HTR-8/SVneo (cell line): ENCODE measurements at regions not wholly inside any gene's neighbourhood (a gene's known extent, or its start where the extent isn't known, plus 50 kb on each side); places are given as distances from the start of the nearest gene placed in this dataset.
"Not testable (repeated sequence)": the region's sequence is repeated elsewhere in the genome, so short reads cannot be mapped to it uniquely, and the experiment has no call there.

Source experiments
- DNase-seq: peaks from one replicate; pipeline ENCODE4 v3.0.0; 2011; ENCODE audit warnings: low spot score, mixed read lengths; ENCODE audit not compliant: insufficient read length
- FAIRE-seq: peaks from 2 replicates; lab custom pipeline; 2011; peaks lifted over from hg19 to GRCh38; lab: Jason Lieb, UNC

DNA sequence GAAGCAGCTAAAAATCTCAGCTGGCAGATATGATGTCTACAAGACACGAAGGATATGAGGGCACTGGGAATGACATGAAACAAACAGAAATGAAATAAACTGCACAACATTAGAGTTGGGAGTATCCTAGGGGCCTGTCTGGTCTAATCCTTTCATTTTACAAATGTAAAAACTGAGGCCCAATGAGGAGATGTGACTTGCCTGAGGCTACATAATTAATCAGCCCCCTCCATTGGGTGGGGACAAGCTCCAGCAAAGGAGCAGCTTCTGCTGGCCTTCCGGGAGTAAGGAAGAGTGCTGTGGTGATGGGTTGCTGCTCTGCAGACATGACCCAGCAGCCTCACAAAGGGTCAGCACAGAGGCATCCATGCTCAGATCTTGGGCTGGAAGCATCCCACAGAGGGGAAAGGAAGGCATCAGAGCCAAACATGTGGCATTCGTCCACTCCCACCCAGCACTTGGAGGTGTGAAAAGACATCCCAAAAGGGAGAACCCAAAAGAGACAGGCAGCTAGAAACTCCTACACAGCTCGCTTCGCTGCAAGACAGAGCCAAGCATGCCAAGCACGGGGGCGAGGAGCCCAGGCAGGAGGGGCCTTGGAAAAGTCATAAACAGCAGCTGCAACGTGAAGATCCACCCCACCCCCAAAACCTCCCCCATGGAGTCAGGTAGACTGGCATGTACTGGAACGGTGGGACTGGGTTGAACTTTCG lies 183.7 kb downstream of the UNC5CL start:
- FAIRE-seq (no peak), DNase-seq (no peak)

DNA sequence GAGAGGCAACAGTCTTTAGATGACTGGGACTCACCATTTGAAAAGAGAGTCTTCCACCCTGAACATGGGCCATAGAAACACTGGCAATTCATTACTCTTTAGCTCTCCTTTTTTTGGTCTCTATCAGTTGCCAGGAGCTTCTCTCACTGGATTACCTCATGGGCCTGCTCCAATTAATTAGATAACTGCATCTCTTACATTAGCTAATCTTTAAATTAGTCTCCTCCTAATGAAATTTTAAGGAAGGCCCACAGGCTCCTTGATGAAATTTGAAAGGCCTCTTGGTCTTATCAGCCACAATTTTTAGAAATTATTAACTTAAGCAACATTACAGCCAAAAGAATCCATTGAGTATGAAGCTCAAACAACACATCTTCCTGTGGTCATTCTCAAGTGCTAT lies 184.4 kb downstream of the UNC5CL start:
- FAIRE-seq (no peak), DNase-seq (no peak)

DNA sequence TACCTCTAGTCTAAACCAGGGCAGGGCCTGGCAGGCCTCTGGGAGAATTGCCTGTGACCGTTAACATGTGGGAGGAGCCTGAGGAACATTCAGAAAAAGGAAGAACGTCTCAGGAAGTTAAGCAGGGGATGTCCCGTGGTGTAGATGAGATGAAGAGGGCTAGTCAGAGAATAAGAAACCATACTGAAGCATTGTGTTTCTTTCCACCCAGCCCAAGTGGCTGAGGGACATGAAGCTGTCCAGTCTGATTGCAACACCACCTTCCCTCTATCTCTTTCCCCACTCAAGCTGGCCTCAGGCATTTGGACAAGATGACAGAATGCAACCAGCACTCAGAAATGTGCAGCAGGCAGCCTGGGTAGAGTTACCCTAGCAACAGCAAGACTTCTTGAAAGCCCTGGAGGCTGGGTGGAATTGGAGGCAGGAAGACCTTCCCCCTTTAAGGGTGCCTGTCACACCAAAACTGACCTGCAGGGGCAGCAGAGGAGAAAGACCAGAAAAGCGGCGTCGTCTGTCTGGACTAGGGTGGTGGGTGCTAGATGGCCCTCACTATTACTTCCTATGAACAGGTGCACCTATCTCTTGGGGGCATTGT lies 186.1 kb downstream of the UNC5CL start:
- FAIRE-seq, result no peak
- DNase-seq, result no peak

DNA sequence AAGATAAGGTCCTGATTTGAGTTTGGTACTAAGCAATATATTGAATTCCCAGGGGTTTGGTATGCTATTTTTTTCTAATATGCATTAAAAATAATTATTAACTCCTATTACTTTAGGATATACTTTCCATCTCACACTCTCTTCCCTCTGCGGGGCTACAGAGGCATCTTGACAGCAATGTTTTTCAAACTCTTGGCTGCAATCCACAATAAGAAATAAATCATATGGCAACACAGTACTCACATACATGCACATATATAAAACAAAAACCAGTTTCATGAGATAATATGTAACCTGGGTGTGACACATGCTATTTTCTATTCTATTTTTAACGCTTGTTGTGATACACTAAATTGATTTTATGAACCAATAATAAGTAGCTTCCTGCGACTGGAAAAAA lies 189.5 kb downstream of the UNC5CL start:
- DNase-seq (no peak), FAIRE-seq (no peak)

DNA sequence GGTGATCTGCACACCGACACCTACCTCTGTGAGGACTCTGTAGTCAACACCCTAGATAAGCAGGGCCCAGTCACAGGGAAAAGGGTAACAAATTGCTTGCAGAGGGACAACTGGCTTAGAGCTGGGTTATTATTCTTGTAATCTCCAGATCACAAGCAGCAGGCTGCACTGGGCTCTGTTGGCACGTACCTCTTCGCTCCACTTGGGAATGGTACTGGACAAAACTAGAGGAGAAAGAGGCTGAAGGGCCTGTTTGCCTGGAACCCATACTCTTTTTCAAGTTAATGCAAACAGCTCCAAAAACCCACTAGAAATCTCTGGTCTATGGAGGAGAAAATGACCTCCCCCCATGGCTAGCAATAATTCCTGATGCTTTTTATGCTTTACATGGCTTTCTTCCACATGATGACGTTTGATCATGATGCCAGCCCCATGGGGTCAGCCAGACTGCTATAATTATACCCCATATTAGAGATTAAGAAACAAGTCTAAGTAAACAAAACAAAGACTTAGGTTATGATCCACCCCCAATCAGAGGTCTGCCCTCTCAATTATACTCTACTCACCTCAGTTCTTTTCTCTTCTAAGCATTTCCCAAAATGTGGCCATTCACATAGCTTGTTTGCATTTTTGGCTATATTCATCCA lies 190.0 kb downstream of the UNC5CL start:
- DNase-seq (no peak), FAIRE-seq (no peak)

DNA sequence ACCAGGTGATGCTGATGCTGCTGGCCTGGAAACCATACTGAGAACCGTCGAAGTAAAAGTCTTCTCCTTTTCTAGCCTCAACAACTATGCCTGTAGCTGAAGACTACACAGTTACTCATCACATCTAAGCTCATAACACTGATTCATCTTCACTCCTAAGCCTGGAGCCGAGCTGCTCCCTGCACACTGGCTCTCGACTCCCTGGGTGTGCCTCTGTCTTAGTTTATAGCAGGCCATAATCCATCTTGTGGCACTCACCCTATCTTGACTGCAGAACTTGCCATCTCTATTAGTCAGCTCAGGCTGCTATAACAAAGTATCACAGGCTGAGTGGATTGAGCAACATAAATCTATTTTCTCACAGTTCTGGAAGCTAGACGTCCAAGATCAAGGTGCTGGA lies 191.0 kb downstream of the UNC5CL start:
- FAIRE-seq, result no peak
- no peak for DNase-seq

DNA sequence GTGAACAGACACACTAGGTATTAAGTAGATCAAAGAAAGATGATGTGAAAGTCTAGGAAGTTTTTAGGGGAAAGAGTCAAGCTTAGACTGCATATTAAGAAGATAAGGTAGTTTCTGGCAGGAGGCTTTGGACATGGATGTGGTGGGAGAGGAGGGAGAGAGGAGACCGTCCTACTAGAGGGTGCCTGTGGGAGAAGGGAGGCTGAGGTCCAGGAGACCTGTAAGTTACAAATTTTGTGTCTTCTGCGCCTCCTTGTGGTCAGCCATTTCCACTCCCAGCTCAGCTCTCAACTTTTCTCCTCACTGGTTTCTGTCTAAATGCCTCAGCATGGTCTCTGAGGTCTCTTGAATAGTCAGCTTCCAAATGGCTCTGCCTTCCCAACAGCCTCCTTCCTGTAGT lies 193.5 kb downstream of the UNC5CL start:
- DNase-seq, result peak; percentile 41
- peak; percentile 33 for FAIRE-seq

DNA sequence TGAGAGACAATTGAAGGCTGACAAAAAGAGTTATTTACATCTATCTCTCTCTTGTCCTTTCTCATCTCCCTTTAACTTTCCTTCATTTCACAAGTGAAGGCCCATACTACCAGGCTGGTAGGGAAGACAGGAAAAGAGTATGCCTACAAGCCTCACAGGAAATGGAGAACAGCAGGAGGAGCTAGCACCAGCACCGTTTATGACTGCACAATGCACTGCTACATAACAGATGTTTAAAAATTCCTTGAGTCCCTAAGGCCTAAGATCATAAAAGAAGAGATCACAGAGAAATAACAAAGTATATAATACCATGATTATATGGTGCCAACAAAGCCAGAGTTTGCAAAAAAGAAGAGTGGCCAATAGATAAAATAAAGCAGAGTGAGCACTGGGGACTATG lies 194.8 kb downstream of the UNC5CL start:
- FAIRE-seq (no peak), DNase-seq (no peak)

DNA sequence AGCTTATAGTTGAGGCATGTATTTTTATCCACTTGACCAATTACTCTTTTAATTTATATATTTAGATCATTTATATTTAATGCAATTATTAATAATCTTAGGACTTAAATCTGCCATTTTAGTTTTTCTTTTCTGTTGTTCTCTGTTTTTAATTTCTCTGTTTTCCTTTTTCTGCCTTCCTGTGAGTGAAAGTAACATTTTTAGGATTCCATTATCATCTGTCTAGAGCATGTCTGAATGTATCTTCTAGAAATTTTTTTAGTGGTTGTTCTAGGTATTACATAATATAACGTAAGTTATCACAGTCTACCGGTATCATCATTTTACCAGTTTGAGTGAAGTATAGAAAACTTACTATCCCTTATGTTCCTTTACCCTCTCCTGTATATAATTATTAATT lies 197.3 kb downstream of the UNC5CL start:
- DNase-seq, result no peak
- FAIRE-seq, result no peak

DNA sequence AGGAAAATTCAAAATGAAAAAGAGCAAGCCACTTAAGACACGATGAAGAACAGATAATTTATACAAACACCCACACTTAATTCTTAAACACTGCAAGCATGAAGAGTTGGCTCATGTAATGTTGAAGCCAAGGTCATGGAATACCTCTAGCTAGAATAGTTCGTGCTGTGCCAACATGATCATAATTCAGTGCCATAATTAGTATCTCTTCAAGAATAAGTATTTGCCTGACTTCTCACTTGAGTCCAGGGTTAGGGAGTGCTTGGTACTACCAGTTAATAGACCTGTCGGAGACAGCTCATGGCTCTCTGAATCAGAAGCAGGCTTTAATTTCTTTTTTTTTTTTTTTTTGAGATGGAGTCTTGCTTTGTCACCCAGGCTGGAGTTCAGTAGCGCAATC lies 206.3 kb downstream of the UNC5CL start:
- FAIRE-seq (no peak), DNase-seq (no peak)

DNA sequence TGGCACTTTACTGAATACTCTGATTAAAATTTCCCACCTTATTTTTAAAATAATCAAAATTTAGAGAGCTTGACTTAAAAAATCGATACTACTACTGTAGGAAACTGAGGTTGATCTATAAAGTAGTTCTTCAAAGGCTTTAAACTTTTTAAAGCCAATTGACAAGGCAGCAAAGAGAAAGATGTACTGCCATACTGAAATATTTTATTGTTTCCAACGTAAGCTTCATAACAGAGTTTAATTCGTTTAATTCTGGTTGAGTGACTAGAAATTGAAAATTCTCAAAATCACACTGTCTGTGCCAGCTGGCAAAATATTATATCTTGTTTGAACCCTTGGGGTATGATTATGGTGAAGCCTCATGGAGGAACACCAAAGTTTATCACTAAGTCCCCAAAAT lies 207.6 kb downstream of the UNC5CL start:
- FAIRE-seq (no peak), DNase-seq (no peak)

DNA sequence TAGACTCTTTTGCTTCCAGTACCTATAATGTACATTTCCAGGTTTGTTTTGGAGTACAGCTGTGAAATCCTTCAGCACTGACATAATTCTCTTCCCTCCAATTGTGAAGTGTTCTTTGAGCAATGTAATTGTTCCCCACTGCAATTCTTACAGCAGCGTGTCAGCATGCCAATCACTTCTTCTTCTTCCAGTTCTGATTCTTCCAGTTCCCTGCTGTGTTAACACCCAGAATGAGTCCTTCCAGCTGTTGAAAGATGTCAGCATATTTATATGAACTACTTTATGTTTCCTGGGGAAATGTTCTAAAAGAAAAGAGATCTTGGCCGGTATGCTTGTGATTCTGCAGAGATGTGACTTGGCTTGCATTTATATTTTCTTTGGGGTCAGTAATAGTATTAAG lies 213.9 kb downstream of the UNC5CL start:
- FAIRE-seq, result no peak

DNA sequence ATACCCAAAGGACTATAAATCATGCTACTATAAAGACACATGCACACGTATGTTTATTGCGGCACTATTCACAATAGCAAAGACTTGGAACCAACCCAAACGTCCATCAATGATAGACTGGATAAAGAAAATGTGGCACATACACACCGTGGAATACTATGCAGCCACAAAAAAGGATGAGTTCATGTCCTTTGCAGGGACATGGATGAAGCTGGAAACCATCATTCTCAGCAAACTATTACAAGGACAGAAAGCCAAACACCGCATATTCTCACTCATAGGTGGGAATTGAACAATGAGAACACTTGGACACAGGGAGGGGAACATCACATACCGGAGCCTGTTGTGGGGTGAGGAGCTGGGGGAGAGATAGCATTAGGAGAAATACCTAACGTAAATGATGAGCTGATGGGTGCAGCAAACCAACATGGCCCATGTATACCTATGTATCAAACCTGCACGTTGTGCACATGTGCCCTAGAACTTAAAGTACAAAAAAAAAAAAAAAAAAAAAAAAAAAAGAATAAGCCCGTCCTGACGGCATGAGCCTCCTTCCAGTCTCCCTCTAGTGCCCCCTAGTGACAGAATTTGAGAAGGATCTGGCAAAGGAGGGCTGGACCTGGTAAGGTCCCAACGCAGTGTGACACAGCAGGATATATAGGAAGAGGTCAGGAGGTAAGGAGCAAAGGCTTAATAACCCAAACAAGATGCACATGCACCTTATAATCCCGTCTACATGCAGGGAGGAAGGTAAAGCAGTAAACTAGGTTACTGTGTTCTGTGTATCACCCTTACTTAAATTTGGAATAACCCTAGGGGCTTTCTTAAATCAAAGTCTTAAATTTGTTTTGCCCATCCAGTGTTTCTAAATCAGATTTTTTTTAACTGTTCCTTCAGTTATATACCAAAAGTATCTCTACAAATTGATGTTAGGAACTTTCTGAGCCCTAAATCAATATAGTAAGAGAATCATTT lies 214.8 kb downstream of the UNC5CL start:
- not testable (repeated sequence) for FAIRE-seq

More for the DNA sequence above, 213.9 kb downstream of the UNC5CL start:
- DNase-seq, result no peak

DNA sequence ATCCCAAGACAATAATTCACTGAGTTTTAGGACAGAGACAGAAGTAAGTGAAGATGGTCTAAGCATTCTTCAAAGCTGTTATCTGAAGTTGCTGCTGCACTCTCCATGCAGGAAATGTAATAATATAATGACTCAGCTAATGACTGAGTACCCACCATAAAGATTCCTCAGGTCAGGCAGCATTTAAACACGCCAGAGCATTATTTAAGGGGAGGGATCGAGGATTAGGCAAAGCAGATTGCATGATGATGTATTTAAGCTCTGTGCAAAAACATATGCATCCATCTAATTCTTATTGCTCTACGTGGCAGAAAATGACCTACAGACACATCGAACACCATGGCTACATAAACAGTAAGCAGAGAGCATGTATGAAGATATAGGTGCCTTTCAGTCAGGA lies 216.4 kb downstream of the UNC5CL start:
- DNase-seq, result no peak
- no peak for FAIRE-seq

More for the DNA sequence above, 214.8 kb downstream of the UNC5CL start:
- peak; percentile 51 for DNase-seq

DNA sequence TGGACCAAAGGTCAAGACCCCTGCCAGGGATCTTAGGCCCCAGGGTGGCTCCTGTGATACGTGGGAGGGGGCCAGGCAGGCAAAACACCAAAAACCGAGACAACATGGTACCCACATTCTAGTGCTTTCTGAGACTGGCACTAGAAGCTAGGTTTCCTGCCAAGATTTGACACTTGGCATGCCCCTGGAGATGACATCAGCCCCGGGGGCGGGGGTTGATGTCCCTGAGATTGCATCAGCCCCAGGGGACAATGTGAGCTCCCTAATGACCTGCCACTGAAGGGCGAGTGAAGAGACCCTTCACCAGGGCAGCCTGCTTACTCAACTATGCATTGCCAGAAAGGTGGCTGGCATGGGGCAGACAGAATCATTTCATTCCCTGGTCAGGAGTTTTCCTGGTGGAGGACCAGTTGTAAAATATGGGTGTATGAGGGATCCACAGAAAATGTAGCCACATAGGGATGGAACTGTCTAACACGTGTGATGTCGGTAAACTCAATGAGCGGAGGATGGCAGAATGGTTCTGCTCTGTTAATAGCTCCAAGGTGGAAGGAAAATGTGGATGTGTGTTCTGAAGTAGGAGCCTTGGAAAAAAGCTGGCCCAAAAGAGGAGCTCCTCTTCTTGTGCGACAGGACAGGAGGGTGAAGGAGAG lies 219.7 kb downstream of the UNC5CL start:
- DNase-seq (no peak), FAIRE-seq (no peak)

DNA sequence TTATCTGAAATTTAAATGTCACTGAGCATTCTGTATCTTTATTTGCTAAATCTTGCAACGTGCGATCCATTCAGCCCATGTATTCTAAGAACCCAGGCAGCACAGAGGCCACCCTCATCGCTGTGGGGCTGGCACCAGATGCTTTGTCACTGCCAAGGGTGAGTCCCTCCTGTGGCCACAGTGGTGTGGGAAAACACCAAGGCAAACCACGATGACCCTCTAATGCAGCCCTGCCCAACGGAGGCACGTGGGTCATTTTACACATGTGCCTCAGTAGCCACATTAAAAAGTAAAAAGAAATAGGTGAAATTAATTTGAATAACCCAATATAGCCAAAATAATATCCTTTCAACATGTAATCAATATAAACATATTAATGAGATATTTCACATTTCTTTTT lies 221.7 kb downstream of the UNC5CL start:
- no peak for FAIRE-seq
- no peak for DNase-seq

DNA sequence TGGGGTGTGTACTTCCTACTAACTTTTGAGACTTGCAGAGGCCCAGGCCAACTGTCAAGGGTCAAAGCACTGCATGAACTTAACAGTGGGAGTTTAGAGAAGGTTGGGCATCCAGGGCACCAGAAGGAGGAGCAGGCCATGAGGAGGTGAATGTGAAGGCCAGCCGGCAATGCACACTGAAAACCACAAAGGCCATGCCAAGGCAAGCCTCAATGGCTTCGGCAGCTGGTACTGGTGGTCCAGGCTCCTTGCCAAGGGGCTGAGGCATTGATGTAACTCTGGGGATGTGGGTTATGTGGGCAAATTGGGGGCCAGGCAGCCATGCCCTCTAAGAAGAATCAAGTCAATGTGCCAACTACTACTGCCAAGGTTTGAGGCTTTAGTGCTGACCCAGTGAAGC lies 222.4 kb downstream of the UNC5CL start:
- FAIRE-seq (no peak), DNase-seq (no peak)

DNA sequence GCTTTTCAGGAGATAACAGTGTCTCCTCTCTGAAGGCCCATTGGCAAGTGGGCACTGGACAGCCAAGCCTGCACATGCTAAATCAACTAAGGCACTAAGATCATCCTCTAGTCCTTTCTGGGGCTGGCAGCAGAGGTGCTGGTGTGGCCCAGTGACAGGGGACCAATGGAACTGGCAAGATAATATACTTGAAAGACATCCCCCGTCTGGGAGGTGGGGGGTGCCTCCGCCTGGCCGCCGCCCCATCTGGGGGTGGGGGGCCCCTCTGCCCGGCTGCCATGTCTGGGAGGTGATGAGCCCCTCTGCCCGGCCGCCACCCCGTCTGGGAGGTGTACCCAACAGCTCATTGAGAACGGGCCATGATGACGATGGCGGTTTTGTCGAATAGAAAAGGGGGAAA lies 223.3 kb downstream of the UNC5CL start:
- FAIRE-seq, result no peak
- DNase-seq, result no peak

DNA sequence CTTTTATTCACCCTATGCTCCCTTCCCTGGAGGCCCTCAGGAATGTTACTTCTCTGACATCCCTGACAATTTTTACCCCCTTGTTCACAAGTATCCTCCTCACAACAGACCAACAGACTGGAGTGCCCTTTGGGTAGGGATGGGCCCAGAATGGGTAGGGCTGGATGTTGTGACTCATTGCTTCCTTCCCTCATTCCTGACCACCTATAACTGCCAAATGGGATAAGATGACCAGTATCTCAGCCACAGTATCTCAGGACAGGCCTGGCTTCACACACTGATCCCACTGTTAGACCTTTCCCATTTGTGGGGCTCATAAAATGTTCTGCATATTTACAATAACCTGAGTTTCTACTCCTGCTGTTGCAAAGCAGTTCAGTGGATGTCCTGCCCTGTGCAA lies 223.0 kb upstream of the LRFN2 start:
- FAIRE-seq (peak; percentile 72), DNase-seq (no peak)

DNA sequence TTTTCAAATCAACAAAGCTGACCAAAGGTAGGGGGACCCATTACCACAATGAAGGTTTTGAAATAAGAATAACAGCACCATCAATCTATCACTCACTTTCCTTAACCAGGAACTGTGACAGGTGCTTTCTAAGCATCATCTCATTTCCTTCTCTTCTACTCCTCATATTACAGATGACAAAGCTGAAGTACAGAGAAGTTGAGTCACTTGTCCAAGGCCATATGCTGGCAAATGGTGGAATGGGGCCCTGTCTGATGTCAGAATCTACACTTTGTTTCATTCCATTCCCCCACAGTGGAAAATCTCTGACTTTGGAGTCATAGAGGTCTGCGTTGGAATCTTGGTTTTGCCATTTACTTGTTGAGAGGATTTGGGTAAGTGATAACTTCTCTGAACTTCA lies 222.5 kb upstream of the LRFN2 start:
- DNase-seq (no peak), FAIRE-seq (no peak)
